GM19455 (cell line): ENCODE measurements at regions not wholly inside any gene's neighbourhood (a gene's known extent, or its start where the extent isn't known, plus 50 kb on each side); places are given as distances from the start of the nearest gene placed in this dataset.
A peak's percentile ranks its signal among the peaks of the same experiment; 100 is the strongest.
"Not testable (repeated sequence)": the region's sequence is repeated elsewhere in the genome, so short reads cannot be mapped to it uniquely, and the experiment has no call there.

ENCODE experiments used
- ATAC-seq: cut with Tn5 transposase; IDR thresholded peaks from one replicate; pipeline ENCODE4 v1.9.1; 2021; ENCODE audit not compliant: unreplicated experiment

DNA sequence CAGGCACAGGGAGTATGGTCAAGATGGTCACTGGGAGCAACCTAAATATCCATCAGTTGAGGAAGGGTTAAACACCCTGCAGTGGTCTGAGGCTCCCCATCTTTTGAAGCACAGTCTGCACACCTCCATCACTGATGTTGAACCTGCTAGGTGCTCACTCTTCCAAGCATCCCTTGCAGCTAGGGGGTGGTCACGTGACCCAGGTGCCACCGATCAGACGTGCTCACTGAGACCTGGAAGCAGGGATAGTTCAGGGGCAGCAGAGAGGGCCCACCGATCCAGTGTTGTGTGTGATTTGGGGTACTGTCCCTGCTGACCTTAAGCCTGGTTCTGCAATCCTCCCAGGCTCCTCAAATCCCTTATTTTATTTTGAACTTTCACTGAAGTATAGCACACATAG is 134.6 kb downstream of the CEBPB start:
- ATAC-seq = no peak

DNA sequence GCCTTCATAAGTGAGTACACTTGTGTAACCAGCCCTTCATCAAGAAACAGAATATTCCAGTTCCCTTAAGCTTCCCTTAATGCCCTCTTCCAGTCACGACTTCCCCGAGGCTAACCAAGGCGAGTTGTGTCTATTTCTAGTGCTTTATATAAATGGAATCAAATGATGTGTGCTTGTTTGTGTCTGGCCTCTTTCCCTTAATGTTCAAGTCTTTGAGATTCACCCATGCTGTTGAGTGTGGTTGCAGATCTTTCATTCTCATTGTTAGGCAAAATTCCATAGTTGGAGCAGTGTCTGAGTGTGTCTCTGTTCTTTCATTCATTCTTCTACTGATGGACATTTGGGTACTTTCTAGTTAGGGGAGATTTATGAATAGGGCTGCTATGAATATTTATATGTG is 135.0 kb downstream of the CEBPB start:
- ATAC-seq = no peak

DNA sequence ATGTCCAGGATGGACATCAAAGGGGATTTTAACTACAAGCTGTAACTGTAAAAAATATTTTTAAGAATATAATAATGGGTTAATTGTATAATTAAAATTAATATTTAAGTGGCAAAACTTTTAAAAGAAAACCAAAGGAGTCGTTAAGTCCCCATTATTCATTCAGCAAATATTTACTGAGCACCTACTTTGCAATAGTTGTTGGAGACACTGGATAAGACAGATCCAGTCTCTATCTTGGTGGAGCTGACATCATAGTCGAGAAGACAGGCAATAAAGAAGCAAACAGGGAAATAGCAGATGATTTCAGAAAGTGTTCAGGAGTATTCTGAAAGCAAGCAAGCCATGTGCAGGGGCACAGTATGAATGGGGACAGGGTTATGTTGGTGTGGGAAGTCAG is 137.0 kb downstream of the CEBPB start:
- ATAC-seq = no peak

DNA sequence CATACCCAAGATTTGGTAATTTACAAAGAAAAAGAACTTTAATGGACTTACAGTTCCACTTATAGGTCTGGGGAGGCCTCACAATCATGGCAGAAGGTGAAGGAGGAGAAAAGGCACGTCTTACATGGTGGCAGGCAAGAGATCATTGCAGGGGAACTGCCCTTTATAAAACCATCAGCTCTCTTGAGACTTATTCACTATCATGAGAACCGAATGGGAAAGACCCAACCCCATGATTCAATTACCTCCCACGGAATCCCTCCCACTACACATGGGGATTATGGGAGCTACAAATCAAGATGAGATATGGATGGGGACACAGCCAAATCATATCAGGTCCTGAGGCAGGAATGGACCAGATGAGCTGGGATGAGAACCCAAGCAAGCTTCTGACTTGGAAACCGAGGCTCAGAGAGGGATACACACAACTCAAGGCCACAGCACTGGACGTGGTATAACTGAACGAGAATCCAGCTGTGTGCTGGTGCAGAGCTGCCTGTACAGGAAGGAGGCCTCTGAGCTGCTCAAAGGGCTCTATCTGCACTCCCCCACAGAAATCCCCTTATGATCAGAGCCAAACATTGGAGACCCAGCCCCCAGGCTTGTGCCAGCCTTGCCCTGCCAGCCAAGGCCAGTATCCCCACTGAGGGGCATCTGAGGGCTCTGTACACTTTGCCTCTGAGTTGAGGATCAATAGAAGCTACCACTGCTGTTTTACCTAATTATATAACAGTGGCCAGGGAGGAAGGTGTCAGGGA is 137.8 kb downstream of the CEBPB start:
- ATAC-seq = no peak

DNA sequence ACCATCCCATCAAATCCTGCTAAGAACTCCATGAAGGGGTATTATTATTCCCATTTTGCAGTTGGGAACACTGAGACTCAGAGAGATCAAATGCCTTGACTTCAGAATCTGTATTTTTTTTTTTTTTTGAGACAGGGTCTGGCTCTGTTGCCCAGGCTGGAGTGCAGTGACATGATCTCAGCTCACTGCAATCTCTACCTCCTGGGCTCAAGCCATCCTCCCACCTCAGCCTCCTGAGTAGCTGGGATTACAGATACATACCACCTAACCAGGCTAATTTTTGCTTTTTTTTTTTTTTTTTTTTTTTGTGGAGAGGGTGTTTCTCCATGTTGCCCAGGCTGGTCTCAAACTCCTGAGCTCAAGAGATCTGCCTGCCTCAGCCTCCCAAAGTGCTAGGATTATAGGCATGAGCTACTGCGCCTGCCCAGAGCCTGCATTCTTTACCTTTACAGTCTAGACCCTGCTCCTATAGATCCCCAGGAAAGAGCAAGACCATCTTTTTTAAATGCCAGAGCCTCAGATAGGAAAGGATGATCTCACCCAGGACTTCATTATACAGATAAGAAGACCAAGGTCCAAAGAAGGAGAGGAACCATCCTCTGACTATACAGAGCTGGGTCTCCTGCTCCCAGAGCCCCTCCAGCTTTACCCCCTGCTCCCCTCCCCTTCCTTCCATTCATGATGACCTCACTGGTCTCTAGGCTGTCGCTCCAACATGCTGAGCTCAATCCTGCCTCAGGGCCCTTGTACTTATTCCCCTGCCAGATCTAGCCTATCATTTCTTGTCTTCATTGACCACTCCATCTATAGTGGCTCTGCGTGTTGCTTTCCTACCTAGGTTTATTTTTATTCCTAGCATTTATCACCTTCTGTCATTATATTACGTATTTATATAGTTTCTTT is 138.6 kb downstream of the CEBPB start:
- no peak for ATAC-seq

DNA sequence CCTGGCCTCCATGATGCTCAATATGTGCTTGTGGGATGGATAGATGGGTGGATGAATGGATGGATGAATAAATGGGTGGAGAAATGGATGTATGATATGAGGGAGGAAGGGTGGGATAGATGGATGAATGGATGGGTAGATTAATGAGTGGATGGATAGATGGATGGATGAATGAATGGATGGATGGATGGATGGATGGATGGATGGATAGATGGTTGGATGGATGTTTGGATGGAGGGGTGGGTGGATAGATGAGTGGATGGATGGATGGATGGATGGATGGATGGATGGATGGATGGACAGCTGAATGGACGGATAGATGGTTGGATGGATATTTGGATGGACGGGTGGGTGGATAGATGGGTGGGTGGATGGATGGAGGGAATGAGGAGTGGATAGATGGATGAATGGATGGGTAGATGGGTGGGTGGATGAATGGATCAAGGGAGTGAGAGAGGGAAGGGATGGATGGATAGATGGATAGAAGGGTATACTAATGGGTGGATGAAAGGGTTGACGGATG is 139.4 kb downstream of the CEBPB start:
- no peak for ATAC-seq

DNA sequence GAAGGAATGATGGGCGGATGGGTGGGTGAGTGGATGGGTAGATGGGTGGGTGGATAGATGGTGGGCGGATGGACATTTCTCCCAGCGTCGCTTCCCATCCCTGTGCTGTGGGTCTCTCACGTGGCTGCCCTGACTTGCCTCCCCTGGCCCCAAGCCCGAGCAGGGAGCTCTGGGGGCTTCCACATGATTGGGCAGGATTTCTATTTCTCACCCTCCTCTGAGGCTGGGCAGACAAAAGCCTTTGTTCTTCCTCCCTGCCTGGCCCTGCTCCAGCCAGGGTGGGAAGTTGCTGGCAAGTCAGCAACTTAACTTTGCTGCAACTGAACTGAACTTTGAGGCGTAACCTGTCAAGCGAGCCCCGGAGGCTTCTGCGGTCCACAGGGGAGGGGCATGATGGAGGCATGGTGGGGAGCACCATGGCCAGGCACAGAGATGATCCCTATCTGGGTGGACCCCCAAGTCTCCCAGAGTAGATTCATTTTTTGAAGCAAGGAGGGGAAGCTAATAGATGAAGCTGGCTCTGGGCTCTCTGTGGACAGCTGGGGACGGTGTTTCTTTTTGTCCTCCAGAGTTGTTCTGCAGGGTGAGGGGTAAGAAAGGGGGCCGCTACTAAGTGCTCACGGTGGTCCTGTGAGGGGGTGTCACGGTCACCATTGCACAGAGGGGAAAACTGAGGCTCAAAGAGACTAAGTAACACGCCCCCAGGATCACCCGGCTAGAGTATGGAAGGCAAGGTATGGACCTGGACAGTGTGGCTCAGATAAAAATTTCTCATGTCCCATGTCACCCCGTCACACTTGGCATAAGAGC is 140.1 kb downstream of the CEBPB start:
- ATAC-seq = no peak

DNA sequence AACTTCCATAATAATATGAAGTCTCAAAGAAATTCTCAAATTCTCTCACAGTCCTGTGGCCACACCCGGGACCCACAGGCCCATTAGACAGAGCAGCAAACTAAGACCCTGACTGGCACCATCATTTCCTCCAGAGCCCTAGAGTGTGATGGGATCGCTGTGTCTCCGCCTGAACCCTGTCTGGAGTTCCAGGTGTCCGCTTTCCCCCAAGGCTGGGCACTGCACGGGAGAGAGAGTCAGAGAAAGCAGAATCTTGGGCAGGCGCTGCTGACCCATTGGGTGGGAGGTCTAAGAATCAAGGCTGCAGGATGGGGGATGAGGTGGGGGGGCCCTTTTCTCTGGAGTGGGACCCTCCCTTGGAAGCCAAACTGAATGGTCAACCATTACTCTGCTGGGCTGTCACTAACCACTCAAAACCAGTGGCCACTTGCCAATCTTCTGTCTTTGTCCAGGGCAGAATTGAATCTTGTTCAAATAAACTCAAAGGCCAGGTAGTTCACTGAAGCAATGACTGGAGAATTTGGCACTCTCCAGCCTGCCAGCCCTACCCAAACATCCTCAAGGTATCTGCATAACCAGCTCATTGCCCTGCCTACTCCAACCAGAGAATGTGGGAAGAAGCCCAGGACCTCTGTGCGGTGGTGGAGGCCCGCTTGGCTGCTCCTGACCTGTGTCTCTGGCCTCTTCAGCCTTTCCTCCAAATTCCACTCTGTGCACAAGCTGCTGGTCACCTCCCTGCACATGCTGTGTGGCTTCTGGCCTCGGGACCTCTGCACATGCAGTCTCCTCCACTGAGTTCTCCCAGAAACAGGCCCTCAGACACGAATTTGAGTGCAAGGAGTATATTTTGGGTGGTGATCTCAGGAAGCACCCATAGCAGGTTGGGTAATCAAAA is 141.1 kb downstream of the CEBPB start:
- ATAC-seq = no peak

DNA sequence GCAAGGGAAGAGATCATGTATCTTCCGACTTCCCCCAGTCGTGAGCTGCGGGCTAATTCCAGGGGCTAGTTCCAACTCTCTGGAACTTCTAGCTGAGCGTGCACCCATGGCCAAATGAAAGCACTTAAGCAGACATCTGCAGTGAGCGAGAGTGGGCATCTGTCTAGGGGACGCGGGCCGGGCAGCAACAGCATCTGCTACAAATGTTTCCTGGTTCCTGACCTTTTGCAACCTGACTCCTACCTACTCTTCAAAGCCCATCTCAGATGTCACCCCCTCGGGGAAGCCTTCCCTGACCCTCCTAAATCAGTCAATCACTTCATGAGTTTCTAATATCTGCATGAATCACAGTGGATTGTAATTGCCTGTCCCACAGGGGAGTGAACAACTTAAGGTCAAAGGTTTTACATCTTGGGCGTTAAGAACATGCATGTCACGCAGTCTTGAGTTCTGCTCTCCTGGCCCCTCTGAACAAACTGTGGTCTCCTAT is 141.9 kb downstream of the CEBPB start:
- ATAC-seq = no peak

DNA sequence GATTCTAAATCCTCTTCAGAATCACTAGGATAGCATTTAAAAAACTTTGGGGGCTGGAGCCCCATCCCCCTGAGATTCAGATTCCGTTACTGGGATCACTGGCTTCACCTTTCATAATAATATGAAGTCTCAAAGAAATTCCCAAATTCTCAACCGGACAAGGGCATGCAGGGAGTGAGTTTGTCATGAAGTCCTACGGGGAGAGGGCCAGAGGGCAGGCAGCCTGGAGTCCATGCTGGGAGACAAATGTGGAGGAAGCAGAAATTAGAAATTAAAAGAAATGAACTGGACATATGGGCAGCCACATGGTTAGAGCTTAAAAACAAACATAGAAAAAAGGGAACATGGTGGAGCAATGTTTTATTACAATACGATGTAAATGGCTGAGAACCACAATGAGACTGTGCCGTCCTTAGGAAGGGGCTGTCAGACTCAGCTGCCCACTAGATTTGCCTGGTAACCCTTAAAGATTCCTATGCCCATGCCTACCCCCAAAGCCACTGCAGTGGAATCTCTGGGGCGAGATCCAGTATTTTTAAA is 142.6 kb downstream of the CEBPB start:
- ATAC-seq = no peak

DNA sequence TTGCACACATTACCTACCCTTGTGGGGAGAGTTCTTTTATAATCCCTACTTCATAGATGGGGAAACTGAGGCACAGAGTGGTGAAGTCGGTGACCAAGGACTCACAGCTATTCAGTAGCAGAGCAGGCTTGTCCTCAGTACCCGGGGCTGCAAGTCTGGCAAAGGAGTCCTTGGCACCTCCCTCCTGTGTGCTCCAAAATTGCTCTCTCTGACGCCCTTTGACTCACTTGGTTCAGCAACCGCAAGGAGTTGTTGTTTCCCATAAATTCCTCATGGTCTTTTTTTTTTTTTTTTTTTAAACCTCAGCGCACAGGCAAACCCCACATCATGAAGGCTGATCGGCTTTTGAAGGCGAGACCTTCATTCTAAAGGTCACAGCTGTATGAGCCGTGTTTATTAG is 143.2 kb downstream of the CEBPB start:
- no peak for ATAC-seq

DNA sequence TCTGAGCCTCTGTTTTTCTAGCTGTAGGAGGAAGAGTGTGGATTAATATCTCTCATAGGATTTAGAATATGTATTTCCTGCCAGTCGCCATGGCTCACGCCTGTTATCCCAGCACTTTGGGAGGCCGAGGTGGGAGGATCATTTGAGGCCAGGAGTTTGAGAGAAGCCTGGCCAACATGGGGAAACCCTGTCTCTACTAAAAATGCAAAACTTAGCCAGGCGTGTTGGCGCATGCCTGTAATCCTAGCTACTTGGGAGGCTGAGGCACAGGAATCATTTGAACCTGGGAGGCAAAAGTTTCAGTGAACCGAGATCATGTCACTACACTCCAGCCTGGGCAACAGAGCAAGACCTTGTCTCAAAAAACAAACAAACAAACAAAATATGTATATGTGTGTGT is 143.9 kb downstream of the CEBPB start:
- not testable (repeated sequence) for ATAC-seq

DNA sequence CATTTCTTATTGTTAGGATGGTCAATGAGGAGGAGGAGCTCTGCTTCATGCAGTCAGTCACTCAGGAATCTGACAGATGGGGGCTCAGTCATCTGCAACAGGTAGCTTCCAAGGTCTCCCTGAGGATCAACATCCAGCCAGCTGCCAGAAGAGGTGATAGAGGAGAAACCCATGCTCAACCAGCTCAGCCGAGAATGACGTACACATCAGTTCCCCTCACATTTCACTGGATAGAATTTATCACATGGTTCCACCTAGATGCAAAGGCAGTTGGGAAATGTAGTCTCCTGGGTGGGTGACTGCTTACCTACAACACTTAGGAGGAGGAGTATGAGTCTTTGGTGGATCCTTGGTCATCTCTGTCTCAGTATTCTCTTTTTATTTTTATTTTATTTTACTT is 144.5 kb downstream of the CEBPB start:
- no peak for ATAC-seq

DNA sequence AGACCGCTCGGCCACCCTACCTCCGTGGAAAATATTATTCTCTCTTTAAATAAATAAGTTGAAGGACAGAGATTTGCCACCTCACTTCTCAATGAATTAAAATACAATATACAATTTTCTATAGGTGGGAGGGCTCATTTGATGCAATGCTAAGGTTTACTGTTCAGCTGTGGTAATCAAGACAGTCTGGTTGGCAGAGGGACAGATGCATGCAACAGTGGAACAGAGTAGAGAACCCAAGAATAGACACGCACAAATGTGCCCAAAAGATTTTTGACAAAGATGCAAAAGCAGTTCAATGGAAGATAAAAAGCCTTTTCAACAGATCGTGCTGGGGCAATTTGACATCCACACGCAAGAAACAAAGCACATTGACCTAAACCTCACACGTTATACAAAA is 145.2 kb downstream of the CEBPB start:
- no peak for ATAC-seq

DNA sequence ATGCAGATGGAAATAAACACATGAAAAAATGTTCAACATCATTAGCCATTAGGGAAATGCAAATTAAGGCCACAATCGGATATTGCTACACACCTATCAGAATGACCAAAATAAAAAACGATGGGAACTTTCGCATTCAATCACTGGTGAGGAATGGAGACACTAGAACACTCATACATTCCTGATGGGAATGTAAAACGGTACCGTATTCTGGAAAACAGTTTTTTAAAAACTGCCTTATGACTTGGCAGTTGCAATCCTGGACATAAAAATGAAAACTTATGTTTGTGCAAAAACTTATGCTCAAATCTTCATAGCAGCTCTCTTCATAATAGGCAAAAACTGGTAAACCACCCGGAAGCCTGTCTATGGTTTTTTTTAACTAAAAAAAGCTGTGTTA is 146.0 kb downstream of the CEBPB start:
- no peak for ATAC-seq

DNA sequence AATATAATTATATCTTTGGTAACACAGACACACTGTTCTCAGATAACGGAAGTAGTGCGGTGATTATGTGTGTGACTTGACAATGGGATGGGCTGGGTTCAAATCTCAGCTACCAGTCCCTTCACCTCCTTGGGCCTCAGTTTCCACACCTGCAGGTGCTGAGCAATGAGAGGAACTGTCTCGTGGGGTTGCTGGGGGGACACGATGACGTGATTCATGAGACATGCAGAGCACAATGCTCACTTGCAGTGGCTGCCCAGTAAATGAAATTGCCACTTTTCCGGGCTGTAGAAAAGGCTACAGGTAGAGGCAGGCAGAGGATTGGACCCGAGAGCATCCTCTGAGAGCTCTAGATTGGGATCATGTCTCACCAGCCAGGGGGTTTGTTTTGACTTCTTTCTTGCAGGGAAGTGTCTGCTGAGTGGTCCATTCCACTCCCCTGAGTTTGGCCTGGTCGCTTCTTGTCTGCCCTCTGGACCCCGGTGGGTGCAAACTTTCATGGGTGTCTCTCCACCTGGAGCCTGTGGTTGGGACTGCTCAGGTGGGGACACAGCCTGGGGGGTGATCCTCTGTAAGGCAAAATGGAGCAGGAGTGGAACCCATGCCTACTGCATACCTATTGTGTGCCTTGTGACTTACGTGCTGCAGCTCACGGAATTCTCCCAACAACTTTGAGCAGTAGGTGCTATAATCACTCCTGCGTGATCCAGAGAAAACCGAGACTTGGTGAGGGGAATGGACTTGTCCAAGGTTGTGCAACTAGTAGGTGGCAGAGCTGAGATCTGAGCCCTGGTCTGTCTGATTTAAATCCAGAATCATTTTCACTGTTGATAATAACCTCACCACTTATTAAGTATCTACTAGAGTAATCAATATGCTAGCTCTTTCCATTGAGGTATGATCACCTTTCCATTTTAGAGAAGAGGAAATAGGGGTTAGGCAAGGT is 147.2 kb downstream of the CEBPB start:
- no peak for ATAC-seq

DNA sequence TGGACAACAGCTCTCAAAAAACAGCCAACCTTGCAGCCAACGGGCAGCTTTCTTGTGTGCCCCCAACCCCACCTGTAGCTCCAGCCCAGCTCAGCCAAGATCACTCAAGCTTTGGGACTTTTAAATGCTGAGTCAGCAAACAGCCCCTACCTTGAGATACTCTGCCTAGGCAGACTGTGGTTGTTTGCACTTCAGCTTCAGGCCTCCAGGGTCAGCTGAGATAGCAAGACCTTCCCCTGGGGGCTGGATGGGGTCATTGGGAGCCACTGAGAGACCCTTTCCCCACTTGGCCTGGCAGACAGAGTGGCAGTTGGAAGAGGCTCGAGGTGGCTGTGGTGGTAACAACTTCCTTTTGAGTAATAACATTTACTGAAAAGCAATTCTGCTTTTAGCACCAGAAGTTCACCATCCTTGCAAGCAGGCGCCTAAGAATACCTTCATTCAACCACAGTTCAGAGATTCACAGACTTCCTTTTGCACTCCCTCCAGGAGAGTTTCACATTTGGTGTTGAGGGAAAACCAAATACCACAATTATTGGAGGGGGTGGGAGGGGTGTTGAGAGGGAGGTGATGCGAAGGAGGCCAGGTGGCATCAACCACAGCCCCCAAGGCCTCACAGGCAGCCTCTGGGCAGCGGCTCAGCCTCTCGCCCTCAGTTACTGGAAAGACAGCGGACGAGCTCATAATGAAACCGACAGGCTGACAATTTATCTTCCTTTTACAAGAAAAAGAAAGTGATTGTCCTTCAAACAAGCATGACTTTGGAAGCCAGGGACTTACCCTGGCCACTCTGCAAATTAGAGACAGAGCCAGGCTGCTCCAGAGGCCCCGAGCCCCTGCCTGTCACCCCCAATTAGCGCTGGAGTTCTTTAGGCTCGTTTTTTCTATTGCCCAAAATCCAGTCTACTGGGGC is 148.1 kb downstream of the CEBPB start:
- ATAC-seq = peak; percentile 71

DNA sequence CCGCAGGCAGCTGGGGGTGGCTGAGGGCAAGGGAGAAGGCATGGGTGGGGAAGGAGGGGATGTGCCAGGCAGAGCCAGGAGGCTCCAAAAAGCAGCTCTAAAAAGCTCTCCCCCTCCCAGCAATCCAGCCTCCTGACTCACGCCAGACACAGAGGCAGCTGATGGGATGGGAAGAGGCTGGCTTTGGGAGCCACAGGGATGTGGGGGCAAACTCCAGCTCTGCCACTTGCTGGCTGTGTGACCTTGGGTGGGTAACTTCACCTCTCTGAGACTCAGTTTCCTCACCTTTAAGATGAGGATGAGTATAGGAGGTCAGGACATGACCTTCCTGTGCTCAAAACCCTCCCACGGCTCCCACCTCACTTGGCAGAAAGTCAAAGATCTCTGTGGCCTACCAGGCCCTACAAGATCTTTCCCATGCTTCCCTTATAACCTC is 148.9 kb downstream of the CEBPB start:
- ATAC-seq = no peak
